GM23338 (cell line): ENCODE measurements at regions not wholly inside any gene's neighbourhood (a gene's known extent, or its start where the extent isn't known, plus 50 kb on each side); places are given as distances from the start of the nearest gene placed in this dataset.

Source experiments
- ATAC-seq: fragments of 200-7000 bp; cut with Tn5 transposase; 3 replicates; pipeline ENCODE4 v1.9.1; 2020
- DNase-seq: peaks from one replicate; pipeline ENCODE4 v3.0.0-alpha.2; 2015; ENCODE audit warnings: low spot score
- H2AFZ ChIP-seq: fragments of 200-600 bp; sonication (generic); 2 replicates; pipeline ENCODE4 v1.8.0; 2016; ENCODE audit warnings: antibody characterized with exemption, mild to moderate bottlenecking, moderate library complexity
- H3F3A ChIP-seq: fragments of 200-600 bp; sonication (generic); replicated peaks from 2 replicates; pipeline ENCODE4 v1.8.0; 2017; ENCODE audit warnings: antibody characterized with exemption, mixed run types, low read depth
- H3K27ac ChIP-seq: fragments of 200-600 bp; sonication (generic); 2 replicates; pipeline ENCODE4 v1.6.1; 2016; ENCODE audit warnings: low read depth
- H3K27me3 ChIP-seq: fragments of 200-600 bp; sonication (generic); 2 replicates; pipeline ENCODE4 v1.8.0; 2016; ENCODE audit warnings: mild to moderate bottlenecking, mixed run types, moderate library complexity; ENCODE audit not compliant: insufficient read depth
- H3K36me3 ChIP-seq: fragments of 200-600 bp; sonication (generic); 2 replicates; pipeline ENCODE4 v1.8.0; 2016; ENCODE audit warnings: mild to moderate bottlenecking; ENCODE audit not compliant: insufficient read depth
- H3K4me1 ChIP-seq: fragments of 200-600 bp; sonication (generic); 2 replicates; pipeline ENCODE4 v1.8.0; 2016; ENCODE audit warnings: mild to moderate bottlenecking, moderate library complexity; ENCODE audit not compliant: insufficient read depth
- H3K4me2 ChIP-seq: fragments of 200-600 bp; sonication (generic); 2 replicates; pipeline ENCODE4 v1.7.1; 2017; ENCODE audit warnings: mixed run types
- H3K4me3 ChIP-seq: fragments of 200-600 bp; sonication (generic); 2 replicates; pipeline ENCODE4 v1.6.1; 2016; ENCODE audit warnings: mixed run types
- H3K79me2 ChIP-seq: fragments of 200-600 bp; sonication (generic); replicated peaks from 2 replicates; pipeline ENCODE4 v1.8.0; 2017; ENCODE audit warnings: mild to moderate bottlenecking; ENCODE audit not compliant: insufficient read depth
- H3K9me2 ChIP-seq: fragments of 200-600 bp; sonication (generic); 2 replicates; pipeline ENCODE4 v1.8.0; 2017; ENCODE audit not compliant: insufficient read depth
- H4K20me1 ChIP-seq: fragments of 200-600 bp; sonication (generic); replicated peaks from 2 replicates; pipeline ENCODE4 v1.8.0; 2017; ENCODE audit warnings: mild to moderate bottlenecking; ENCODE audit not compliant: insufficient read depth
- H3K27ac Mint-ChIP-seq: 2 replicates; pipeline ENCODE4 v1.8.0; 2020; ENCODE audit warnings: inconsistent platforms, mild to moderate bottlenecking, moderate library complexity, mixed read lengths
- H3K27me3 Mint-ChIP-seq: 3 replicates; pipeline ENCODE4 v1.8.0; 2022; ENCODE audit warnings: low read depth, mild to moderate bottlenecking, moderate library complexity, mixed read lengths, inconsistent platforms; ENCODE audit not compliant: insufficient read depth, poor library complexity
- H3K36me3 Mint-ChIP-seq: 3 replicates; pipeline ENCODE4 v1.8.0; 2021; ENCODE audit warnings: low read depth, mild to moderate bottlenecking, inconsistent platforms, moderate library complexity, mixed read lengths
- H3K4me1 Mint-ChIP-seq: 3 replicates; pipeline ENCODE4 v1.8.0; 2020; ENCODE audit warnings: mild to moderate bottlenecking, inconsistent platforms, mixed read lengths
- H3K4me3 Mint-ChIP-seq: 3 replicates; pipeline ENCODE4 v1.8.0; 2021; ENCODE audit warnings: moderate library complexity, mild to moderate bottlenecking, inconsistent platforms, mixed read lengths
- H3K9me3 Mint-ChIP-seq: 3 replicates; pipeline ENCODE4 v1.8.0; 2020; ENCODE audit warnings: moderate library complexity, mild to moderate bottlenecking, inconsistent platforms, mixed read lengths
- CREB1 ChIP-seq: fragments of 250-450 bp; sonication (Bioruptor Pico); IDR thresholded peaks from 2 replicates; pipeline ENCODE4 v1.5.0; 2020; ENCODE audit warnings: low read depth, mild to moderate bottlenecking, moderate library complexity
- EZH2 ChIP-seq: fragments of 200-600 bp; sonication (generic); IDR thresholded peaks from one replicate; pipeline ENCODE4 v1.8.0; 2017; ENCODE audit warnings: antibody characterized with exemption, mild to moderate bottlenecking, low read depth; ENCODE audit not compliant: unreplicated experiment
- EZH2phosphoT487 ChIP-seq: fragments of 200-600 bp; sonication (generic); IDR thresholded peaks from one replicate; pipeline ENCODE4 v1.8.1; 2018; ENCODE audit warnings: antibody characterized with exemption; ENCODE audit not compliant: unreplicated experiment
- JUNB ChIP-seq: IDR thresholded peaks from one replicate; pipeline ENCODE4 v1.6.1; 2016; ENCODE audit warnings: antibody characterized with exemption; ENCODE audit not compliant: unreplicated experiment
- NANOG ChIP-seq: IDR thresholded peaks from 2 replicates; pipeline ENCODE4 v1.6.1; 2016; ENCODE audit warnings: antibody characterized with exemption, borderline replicate concordance
- POLR2AphosphoS5 ChIP-seq: IDR thresholded peaks from 2 replicates; pipeline ENCODE4 v1.6.1; 2016; ENCODE audit warnings: antibody characterized with exemption, low read depth
- STAT1 ChIP-seq: IDR thresholded peaks from one replicate; pipeline ENCODE4 v1.6.1; 2016; ENCODE audit warnings: antibody characterized with exemption; ENCODE audit not compliant: unreplicated experiment
- ZNF114 ChIP-seq: fragments of 250-450 bp; sonication (Bioruptor Pico); IDR thresholded peaks from 2 replicates; pipeline ENCODE4 v1.5.0; 2020; ENCODE audit warnings: mild to moderate bottlenecking, moderate library complexity
- ZNF331 ChIP-seq: fragments of 250-450 bp; sonication (Bioruptor Pico); IDR thresholded peaks from 2 replicates; pipeline ENCODE4 v1.5.0; 2020; ENCODE audit warnings: low read depth, mild to moderate bottlenecking, moderate library complexity
- TF ChIP-seq, protein P1 (sequence below): IDR thresholded peaks from 2 replicates; pipeline ENCODE4 v1.6.1; 2016; ENCODE audit warnings: antibody characterized with exemption
- TF ChIP-seq, protein P2 (sequence below), 2 experiments: fragments of 200-600 bp in 1 of 2; sonication (generic) in 1 of 2; conservative IDR thresholded peaks; 2 replicates each; pipeline versions ENCODE4 v1.5.1 to v1.6.1; 2016 to 2017; ENCODE audit warnings: antibody characterized with exemption in 2 of 2, low read depth in 2 of 2, mild to moderate bottlenecking in 2 of 2, moderate library complexity in 1 of 2
- TF ChIP-seq, protein P3 (sequence below): fragments of 250-450 bp; sonication (Bioruptor Pico); IDR thresholded peaks from 2 replicates; pipeline ENCODE4 v1.5.0; 2020; ENCODE audit warnings: mild to moderate bottlenecking, moderate library complexity
- TF ChIP-seq, protein P4 (sequence below): IDR thresholded peaks from one replicate; pipeline ENCODE4 v1.6.1; 2018; ENCODE audit warnings: antibody characterized with exemption; ENCODE audit not compliant: unreplicated experiment

DNA sequence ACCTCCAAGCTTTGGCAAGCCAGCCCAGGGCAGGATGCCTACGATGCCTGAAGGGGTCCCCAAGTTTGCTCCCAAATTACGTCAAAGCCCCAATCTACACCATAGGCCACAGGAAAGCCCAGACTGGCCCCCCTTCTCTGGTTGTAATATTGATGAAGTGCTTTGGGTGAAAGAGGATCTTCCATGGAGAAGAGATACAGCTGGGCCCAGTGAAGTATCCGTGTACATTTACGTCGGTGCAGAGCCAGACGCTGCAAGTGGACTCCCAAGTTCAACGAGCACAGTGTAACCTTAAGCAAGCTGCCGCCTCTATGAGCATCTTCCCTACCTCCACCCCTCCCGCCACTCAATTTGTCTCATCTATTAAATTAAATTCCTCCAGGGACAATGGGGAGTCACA lies 100.1 kb upstream of the TPM1 start (continued):
- TF ChIP-seq CREB1 (CRISPR knock-in tag) (no peak), STAT1 (no peak)

DNA sequence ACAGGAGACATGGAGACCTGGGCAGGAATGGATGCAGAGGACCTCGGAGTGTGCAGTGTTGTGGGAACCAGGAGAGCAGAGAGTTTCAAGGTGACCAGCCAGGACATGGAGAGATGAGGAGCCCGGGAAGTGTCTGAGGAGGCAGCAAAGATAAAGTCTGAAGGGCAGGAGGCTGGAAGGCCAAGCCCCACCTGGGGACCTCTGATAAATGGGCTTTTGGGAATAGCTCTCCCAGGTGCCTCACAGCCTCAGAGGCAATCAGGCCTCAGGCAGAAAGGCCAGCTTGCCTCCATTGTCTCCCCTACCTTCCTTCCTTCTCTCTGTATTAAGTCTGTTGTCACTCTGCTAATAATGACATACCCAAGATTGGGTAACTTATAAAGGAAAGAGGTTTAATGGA lies 97.5 kb upstream of the TPM1 start:
- H3K4me3 ChIP-seq = no peak overlapping the region
- no peaks in the 10 kb centered on the region for H3K36me3 ChIP-seq
- H3K27ac Mint-ChIP-seq = no peak overlapping the region
- peaks cover 3% of the 10 kb centered on the region for H3K27me3 Mint-ChIP-seq
- H3F3A ChIP-seq = no peaks in the 10 kb centered on the region
- H3K4me3 Mint-ChIP-seq = no peak overlapping the region
- peaks cover 8% of the 10 kb centered on the region; the same call in 2 of the 3 replicates for H3K4me1 Mint-ChIP-seq
- H4K20me1 ChIP-seq = no peaks in the 10 kb centered on the region
- no peaks in the 10 kb centered on the region for H3K9me2 ChIP-seq
- no peaks in the 10 kb centered on the region for H3K79me2 ChIP-seq
- no peak overlapping the region for H3K27ac ChIP-seq
- H3K4me1 ChIP-seq = no peaks in the 10 kb centered on the region
- H2AFZ ChIP-seq = no peak overlapping the region
- no peaks in the 10 kb centered on the region for H3K9me3 Mint-ChIP-seq
- no peaks in the 10 kb centered on the region for H3K27me3 ChIP-seq
- no peak overlapping the region for H3K4me2 ChIP-seq
- TF ChIP-seq ZNF114 (no peak), POLR2AphosphoS5 (no peak), NANOG (no peak), EZH2 (no peak), EZH2phosphoT487 (no peak), ZNF331 (no peak), STAT1 (no peak), JUNB (no peak), CREB1 (CRISPR knock-in tag) (no peak)
- TF ChIP-seq, protein P1, sequence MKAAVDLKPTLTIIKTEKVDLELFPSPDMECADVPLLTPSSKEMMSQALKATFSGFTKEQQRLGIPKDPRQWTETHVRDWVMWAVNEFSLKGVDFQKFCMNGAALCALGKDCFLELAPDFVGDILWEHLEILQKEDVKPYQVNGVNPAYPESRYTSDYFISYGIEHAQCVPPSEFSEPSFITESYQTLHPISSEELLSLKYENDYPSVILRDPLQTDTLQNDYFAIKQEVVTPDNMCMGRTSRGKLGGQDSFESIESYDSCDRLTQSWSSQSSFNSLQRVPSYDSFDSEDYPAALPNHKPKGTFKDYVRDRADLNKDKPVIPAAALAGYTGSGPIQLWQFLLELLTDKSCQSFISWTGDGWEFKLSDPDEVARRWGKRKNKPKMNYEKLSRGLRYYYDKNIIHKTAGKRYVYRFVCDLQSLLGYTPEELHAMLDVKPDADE = no peak
- TF ChIP-seq, protein P2, sequence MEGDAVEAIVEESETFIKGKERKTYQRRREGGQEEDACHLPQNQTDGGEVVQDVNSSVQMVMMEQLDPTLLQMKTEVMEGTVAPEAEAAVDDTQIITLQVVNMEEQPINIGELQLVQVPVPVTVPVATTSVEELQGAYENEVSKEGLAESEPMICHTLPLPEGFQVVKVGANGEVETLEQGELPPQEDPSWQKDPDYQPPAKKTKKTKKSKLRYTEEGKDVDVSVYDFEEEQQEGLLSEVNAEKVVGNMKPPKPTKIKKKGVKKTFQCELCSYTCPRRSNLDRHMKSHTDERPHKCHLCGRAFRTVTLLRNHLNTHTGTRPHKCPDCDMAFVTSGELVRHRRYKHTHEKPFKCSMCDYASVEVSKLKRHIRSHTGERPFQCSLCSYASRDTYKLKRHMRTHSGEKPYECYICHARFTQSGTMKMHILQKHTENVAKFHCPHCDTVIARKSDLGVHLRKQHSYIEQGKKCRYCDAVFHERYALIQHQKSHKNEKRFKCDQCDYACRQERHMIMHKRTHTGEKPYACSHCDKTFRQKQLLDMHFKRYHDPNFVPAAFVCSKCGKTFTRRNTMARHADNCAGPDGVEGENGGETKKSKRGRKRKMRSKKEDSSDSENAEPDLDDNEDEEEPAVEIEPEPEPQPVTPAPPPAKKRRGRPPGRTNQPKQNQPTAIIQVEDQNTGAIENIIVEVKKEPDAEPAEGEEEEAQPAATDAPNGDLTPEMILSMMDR (conservative IDR thresholded peaks at IDR 0.05; ENCODE audit: low read depth in 2 of 2) = no peak
- TF ChIP-seq, protein P3, sequence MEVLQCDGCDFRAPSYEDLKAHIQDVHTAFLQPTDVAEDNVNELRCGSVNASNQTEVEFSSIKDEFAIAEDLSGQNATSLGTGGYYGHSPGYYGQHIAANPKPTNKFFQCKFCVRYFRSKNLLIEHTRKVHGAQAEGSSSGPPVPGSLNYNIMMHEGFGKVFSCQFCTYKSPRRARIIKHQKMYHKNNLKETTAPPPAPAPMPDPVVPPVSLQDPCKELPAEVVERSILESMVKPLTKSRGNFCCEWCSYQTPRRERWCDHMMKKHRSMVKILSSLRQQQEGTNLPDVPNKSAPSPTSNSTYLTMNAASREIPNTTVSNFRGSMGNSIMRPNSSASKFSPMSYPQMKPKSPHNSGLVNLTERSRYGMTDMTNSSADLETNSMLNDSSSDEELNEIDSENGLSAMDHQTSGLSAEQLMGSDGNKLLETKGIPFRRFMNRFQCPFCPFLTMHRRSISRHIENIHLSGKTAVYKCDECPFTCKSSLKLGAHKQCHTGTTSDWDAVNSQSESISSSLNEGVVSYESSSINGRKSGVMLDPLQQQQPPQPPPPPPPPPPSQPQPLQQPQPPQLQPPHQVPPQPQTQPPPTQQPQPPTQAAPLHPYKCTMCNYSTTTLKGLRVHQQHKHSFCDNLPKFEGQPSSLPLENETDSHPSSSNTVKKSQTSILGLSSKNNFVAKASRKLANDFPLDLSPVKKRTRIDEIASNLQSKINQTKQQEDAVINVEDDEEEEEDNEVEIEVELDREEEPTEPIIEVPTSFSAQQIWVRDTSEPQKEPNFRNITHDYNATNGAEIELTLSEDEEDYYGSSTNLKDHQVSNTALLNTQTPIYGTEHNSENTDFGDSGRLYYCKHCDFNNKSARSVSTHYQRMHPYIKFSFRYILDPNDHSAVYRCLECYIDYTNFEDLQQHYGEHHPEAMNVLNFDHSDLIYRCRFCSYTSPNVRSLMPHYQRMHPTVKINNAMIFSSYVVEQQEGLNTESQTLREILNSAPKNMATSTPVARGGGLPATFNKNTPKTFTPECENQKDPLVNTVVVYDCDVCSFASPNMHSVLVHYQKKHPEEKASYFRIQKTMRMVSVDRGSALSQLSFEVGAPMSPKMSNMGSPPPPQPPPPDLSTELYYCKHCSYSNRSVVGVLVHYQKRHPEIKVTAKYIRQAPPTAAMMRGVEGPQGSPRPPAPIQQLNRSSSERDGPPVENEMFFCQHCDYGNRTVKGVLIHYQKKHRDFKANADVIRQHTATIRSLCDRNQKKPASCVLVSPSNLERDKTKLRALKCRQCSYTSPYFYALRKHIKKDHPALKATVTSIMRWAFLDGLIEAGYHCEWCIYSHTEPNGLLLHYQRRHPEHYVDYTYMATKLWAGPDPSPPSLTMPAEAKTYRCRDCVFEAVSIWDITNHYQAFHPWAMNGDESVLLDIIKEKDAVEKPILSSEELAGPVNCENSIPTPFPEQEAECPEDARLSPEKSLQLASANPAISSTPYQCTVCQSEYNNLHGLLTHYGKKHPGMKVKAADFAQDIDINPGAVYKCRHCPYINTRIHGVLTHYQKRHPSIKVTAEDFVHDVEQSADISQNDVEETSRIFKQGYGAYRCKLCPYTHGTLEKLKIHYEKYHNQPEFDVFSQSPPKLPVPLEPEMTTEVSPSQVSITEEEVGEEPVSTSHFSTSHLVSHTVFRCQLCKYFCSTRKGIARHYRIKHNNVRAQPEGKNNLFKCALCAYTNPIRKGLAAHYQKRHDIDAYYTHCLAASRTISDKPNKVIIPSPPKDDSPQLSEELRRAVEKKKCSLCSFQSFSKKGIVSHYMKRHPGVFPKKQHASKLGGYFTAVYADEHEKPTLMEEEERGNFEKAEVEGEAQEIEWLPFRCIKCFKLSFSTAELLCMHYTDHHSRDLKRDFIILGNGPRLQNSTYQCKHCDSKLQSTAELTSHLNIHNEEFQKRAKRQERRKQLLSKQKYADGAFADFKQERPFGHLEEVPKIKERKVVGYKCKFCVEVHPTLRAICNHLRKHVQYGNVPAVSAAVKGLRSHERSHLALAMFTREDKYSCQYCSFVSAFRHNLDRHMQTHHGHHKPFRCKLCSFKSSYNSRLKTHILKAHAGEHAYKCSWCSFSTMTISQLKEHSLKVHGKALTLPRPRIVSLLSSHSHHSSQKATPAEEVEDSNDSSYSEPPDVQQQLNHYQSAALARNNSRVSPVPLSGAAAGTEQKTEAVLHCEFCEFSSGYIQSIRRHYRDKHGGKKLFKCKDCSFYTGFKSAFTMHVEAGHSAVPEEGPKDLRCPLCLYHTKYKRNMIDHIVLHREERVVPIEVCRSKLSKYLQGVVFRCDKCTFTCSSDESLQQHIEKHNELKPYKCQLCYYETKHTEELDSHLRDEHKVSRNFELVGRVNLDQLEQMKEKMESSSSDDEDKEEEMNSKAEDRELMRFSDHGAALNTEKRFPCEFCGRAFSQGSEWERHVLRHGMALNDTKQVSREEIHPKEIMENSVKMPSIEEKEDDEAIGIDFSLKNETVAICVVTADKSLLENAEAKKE (CRISPR knock-in tag) = no peak
- TF ChIP-seq, protein P4, sequence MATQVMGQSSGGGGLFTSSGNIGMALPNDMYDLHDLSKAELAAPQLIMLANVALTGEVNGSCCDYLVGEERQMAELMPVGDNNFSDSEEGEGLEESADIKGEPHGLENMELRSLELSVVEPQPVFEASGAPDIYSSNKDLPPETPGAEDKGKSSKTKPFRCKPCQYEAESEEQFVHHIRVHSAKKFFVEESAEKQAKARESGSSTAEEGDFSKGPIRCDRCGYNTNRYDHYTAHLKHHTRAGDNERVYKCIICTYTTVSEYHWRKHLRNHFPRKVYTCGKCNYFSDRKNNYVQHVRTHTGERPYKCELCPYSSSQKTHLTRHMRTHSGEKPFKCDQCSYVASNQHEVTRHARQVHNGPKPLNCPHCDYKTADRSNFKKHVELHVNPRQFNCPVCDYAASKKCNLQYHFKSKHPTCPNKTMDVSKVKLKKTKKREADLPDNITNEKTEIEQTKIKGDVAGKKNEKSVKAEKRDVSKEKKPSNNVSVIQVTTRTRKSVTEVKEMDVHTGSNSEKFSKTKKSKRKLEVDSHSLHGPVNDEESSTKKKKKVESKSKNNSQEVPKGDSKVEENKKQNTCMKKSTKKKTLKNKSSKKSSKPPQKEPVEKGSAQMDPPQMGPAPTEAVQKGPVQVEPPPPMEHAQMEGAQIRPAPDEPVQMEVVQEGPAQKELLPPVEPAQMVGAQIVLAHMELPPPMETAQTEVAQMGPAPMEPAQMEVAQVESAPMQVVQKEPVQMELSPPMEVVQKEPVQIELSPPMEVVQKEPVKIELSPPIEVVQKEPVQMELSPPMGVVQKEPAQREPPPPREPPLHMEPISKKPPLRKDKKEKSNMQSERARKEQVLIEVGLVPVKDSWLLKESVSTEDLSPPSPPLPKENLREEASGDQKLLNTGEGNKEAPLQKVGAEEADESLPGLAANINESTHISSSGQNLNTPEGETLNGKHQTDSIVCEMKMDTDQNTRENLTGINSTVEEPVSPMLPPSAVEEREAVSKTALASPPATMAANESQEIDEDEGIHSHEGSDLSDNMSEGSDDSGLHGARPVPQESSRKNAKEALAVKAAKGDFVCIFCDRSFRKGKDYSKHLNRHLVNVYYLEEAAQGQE = no peak
- ATAC-seq (no peak), DNase-seq (no peak)
- H3K36me3 Mint-ChIP-seq = no peaks in the 10 kb centered on the region
